Right atrium auricular region (tissue), 2 donors: ENCODE measurements at regions not wholly inside any gene's neighbourhood (a gene's known extent, or its start where the extent isn't known, plus 50 kb on each side); places are given as distances from the start of the nearest gene placed in this dataset.

Source experiments
- DNase-seq: peaks from one replicate; pipeline ENCODE4 v3.0.0-alpha.2; 2019; ENCODE audit warnings: low spot score
- H3K27ac ChIP-seq, 2 donors: fragments of 200-600 bp; sonication (generic); 1 replicate in 1 of 2; 2 replicates in 1 of 2; pipeline ENCODE4 v1.5.1; 2016 to 2019
- H3K27me3 ChIP-seq, 2 donors: fragments of 200-600 bp; sonication (generic); one replicate each; pipeline versions ENCODE4 v1.5.1 to v1.6.0; 2017 to 2019
- H3K36me3 ChIP-seq: fragments of 200-600 bp; sonication (generic); one replicate; pipeline ENCODE4 v1.5.1; 2016
- H3K4me1 ChIP-seq, 2 donors: fragments of 200-600 bp; sonication (generic); one replicate each; pipeline versions ENCODE4 v1.5.1 to v1.6.0; 2017 to 2019
- H3K4me3 ChIP-seq, 2 donors: fragments of 200-600 bp; sonication (generic); 1 replicate in 1 of 2; 2 replicates in 1 of 2; pipeline ENCODE4 v1.5.1; 2017 to 2019; ENCODE audit warnings: mild to moderate bottlenecking in 1 of 2, moderate library complexity in 1 of 2
- H3K9me3 ChIP-seq, 2 donors: fragments of 200-600 bp; sonication (generic); one replicate each; pipeline ENCODE4 v1.5.1; 2019
- CTCF ChIP-seq, 2 donors: fragments of 200-600 bp; sonication (generic); IDR thresholded peaks; one replicate each; pipeline ENCODE4 v1.5.1; 2019; ENCODE audit warnings: antibody characterized with exemption in 2 of 2

GRCh38 chr3:145817870-145818483 lies 343.0 kb downstream of the PLOD2 start:
- Histone ChIP-seq H3K4me3 (no peak overlapping the region), H3K4me1 (no peaks in the 10 kb centered on the region)
- no peak for TF ChIP-seq CTCF (IDR thresholded peaks at IDR 0.05)

GRCh38 chr3:145820170-145820569 lies 340.8 kb downstream of the PLOD2 start:
- no peaks in the 10 kb centered on the region for H3K4me1 ChIP-seq
- no peaks in the 10 kb centered on the region for H3K36me3 ChIP-seq
- H3K9me3 ChIP-seq: peaks cover 0 to 5% of the 10 kb centered on the region in 2 donors
- H3K27me3 ChIP-seq: no peaks in the 10 kb centered on the region
- TF ChIP-seq CTCF (IDR thresholded peaks at IDR 0.05): no peak
- DNase-seq: no peak
- no peak overlapping the region for H3K4me3 ChIP-seq
- no peak overlapping the region for H3K27ac ChIP-seq

More at GRCh38 chr3:145817870-145818483, 343.0 kb downstream of the PLOD2 start:
- no peaks in the 10 kb centered on the region for H3K9me3 ChIP-seq
- no peaks in the 10 kb centered on the region for H3K36me3 ChIP-seq
- DNase-seq: no peak
- no peak overlapping the region for H3K27ac ChIP-seq
- no peaks in the 10 kb centered on the region for H3K27me3 ChIP-seq

- Histone ChIP-seq H3K27me3 (no peaks in the 10 kb centered on the region), H3K4me1 (no peaks in the 10 kb centered on the region), H3K9me3 (no peaks in the 10 kb centered on the region), H3K4me3 (no peak overlapping the region), H3K27ac (no peak overlapping the region), H3K36me3 (no peaks in the 10 kb centered on the region)
- no peak for DNase-seq
- no peak for TF ChIP-seq CTCF (IDR thresholded peaks at IDR 0.05)
Measured at GRCh38 chr3:145842294-145842902, 318.6 kb downstream of the PLOD2 start.

- no peak for TF ChIP-seq CTCF (IDR thresholded peaks at IDR 0.05)
- H3K36me3 ChIP-seq: no peaks in the 10 kb centered on the region
- H3K9me3 ChIP-seq: no peaks in the 10 kb centered on the region
- H3K4me1 ChIP-seq: no peaks in the 10 kb centered on the region
- no peak overlapping the region for H3K4me3 ChIP-seq
- no peaks in the 10 kb centered on the region for H3K27me3 ChIP-seq
- no peak overlapping the region for H3K27ac ChIP-seq
- DNase-seq: no peak
Measured at GRCh38 chr3:145843561-145843960, 317.4 kb downstream of the PLOD2 start.

GRCh38 chr3:145849115-145849514 lies 311.9 kb downstream of the PLOD2 start:
- Histone ChIP-seq H3K27ac (no peak overlapping the region), H3K4me1 (no peaks in the 10 kb centered on the region), H3K36me3 (no peaks in the 10 kb centered on the region), H3K27me3 (no peaks in the 10 kb centered on the region), H3K9me3 (no peaks in the 10 kb centered on the region), H3K4me3 (no peak overlapping the region)
- TF ChIP-seq CTCF (IDR thresholded peaks at IDR 0.05): no peak
- no peak for DNase-seq

- Histone ChIP-seq H3K4me3 (no peak overlapping the region), H3K36me3 (no peaks in the 10 kb centered on the region), H3K27me3 (no peaks in the 10 kb centered on the region), H3K4me1 (no peaks in the 10 kb centered on the region), H3K27ac (no peak overlapping the region), H3K9me3 (no peaks in the 10 kb centered on the region)
- no peak for DNase-seq
- no peak for TF ChIP-seq CTCF (IDR thresholded peaks at IDR 0.05)
Measured at GRCh38 chr3:145854499-145854898, 306.5 kb downstream of the PLOD2 start.
